SK-N-DZ (cell line): ENCODE measurements at regions not wholly inside any gene's neighbourhood (a gene's known extent, or its start where the extent isn't known, plus 50 kb on each side); places are given as distances from the start of the nearest gene placed in this dataset.
"Not testable (repeated sequence)": the region's sequence is repeated elsewhere in the genome, so short reads cannot be mapped to it uniquely, and the experiment has no call there.

Source experiments
- DNase-seq: peaks from one replicate; pipeline ENCODE4 v3.0.0-alpha.2; 2015; ENCODE audit warnings: low spot score

DNA sequence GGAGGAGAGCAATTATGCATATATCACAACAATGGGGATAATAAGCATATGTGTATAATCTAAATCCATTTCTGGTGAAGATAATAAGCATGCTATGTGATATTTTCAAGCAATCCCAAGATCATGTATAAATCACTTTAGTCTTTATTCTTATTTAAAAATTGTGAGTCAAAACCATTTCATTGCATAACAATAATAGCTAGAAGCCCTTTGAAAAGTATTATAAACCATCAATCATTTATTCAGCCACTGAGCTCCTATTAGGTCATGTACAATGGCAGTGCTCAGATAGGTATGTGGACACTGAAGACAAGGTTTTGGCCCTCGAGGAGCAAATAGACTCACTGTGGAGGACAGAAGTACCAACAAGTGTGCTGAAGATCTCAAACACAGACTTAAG, 113.1 kb downstream of the CDCA7 start:
- no peak for DNase-seq

DNA sequence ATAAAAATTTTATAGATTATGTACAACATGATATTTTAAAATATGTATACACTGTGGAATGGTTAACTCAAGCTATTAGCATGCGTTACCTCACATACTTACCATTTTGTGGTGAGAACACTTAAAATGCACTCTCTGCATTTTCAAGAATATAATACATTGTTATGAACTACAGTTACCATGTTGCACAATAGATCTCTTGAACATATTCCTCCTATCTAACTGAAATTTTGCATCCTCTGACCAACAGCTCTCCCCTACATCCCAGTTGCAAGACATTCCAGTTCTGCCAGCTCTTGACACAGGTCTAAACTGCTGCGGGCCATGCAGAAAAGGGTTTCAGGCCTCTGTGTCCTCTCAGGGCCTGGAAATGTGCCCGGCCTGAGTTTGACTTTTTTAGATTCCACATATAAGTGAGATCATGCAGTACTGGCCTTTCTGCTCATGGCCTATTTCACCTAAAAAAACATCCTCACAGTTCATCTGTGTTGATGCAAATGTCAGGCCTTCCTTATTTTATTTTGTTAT, 113.7 kb downstream of the CDCA7 start:
- DNase-seq, result no peak

DNA sequence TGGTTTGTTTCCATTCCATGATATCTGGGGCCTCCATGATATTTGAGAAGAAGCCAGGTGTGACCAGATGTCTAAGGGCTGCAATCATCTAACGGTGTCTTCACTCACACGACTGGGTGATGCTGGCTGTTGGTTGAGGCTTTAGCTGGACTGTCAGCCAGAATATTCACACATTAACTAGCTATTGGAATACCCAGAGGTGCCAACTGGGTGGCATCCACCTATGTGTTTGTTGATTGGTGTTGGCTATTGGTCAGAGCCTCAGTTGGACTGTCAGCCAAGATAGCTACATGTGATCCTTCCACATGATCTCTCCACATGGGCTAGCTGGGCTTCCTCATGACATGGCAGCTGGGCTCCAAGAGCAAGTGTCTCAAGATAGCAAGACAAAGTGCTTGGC, 117.4 kb downstream of the CDCA7 start:
- DNase-seq, result no peak

DNA sequence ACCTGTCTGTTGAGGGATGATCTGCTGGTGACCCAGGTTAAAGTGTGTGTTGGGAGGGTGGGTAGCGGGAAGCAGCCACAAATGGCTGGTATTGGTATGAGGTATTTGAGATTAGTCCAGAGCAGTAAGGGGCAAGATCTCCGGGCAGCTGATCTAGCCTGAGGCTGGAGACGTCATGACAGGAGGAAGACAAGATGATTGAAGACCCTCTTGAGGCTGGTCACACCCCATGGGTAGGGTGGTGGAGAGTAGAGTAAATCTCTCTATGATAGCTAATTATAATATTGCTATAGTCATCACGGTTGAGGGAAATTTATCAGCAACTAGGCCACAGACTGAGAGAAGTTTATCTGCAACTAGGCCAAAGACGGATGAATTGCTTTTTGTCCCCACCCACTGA, 128.5 kb downstream of the CDCA7 start:
- no peak for DNase-seq

DNA sequence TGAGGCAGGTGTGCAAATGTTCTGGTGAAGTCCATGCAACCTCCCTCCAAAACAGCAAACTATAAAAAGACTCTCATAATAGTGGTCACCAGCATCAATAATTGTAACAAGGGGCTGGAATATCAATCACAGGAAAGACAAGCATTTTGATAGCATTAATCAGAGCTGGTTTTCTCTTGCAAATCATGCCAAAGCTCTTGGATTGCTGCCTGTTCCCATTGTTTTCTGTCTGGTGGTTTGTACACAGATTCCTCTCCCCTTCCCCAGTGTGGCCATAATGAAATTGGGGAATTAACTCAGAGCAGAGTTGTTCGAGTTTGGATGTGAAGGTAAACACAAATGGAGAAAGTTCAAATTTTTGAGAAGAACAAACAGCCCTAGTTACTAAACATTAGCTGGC, 134.2 kb downstream of the CDCA7 start:
- no peak for DNase-seq

DNA sequence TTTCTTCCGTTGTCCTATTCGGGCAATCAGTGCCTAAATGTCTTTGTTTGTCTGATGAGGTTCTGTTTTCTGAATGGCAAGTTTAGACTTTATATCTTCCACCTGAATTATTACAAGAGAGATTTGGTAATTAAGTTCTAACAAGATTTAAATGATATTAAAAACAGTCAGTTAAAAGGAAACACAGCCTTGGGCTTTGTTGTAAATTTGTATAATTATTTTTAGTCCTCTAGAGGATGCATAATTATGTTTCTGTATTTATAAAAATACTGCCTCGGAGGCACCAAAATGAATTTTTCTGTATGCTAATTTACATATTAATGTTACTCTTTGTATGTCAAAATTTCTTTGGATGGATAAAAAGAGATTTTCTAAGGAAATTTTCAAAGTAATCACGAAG, 136.7 kb downstream of the CDCA7 start:
- no peak for DNase-seq

DNA sequence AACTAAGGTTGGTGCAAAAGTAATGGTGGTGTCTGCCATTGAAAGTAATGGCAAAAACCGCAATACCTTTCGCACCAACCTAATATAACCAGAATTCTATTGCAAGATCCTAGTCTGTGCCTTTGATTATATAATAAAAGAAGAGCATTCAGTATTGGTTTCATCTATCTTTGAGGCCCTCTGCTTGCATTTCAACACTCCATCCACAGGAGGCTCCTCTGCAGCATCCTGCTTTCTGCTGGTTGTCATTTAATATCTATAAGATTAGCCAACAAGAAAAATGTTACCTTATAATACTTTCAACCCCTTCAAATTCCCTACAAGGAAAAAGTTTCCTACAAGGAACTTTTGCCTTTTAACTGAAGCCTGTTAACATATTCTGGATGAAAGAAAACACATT, 139.2 kb downstream of the CDCA7 start:
- no peak for DNase-seq

DNA sequence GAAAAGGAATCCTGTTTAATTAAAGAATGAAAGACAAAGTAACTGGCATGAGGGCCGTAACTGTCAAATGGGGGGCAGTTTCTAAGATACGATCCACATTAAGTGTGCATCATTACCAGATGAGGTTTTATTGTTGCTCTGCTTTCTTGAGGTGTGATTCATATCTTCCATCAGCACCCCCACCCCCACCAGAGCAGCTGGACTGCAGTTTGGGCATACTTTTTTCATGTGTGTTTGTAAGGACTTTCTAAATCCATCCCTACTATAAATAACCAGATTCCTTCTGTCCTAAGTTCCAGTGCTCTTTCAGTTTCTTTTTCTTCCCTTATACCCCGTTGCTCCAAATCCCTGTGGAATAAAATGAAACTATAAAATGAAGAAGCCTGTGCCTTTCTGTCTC, 142.1 kb downstream of the CDCA7 start:
- no peak for DNase-seq

DNA sequence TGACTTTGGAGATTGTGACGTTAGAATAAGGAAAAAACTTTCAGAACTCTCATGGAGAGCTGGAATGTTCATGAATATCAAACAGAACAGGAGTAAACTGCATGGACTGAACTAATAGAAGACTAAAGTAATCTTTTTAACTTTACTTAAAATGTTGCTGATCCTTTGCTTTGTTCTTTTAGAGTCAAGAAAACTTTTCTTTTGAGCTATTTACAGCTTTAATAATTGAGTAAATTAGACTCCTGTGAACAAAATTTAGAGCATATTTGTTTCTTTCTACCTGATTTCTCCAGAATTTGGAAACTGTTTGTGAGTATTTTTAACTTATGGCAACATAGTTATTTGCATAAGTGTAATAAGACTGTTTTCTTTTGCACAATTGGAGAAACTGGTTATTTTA, 146.3 kb downstream of the CDCA7 start:
- no peak for DNase-seq

DNA sequence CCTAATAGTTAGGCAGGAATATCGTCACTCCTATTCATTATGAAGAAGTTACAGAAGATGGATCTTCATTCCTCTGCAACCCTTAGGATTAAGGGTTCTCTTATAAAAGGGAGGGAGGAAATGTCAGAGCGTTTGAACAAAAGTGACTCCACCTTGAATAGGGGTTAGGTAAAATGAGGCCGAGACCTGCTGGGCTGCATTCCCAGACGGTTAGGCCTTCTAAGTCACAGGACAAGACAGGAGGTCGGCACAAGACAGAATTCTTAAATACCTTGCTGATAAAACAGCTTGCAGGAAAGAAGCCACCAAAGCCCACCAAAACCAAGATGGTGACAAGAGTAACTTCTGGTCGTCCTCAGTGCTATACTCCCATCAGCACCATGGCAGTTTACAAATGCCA, 147.6 kb downstream of the CDCA7 start:
- DNase-seq, result no peak

DNA sequence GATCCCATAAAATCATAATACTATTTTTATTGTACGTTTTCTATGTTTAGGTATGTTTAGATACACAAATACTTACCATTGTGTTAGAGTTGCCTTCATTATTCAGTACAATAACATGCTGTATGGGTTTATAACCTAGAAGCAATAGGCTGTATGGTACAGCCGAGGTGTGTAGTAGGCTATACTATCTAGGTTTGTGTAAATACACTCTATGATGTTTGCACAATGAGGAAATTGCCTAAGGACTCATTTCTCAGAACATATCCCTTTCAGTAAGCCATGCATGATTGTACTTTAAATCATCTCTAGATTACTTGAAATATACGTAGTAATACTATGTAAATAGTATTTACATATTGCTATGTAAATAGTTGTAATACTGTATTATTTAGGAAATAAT, 156.7 kb downstream of the CDCA7 start:
- DNase-seq, result no peak

DNA sequence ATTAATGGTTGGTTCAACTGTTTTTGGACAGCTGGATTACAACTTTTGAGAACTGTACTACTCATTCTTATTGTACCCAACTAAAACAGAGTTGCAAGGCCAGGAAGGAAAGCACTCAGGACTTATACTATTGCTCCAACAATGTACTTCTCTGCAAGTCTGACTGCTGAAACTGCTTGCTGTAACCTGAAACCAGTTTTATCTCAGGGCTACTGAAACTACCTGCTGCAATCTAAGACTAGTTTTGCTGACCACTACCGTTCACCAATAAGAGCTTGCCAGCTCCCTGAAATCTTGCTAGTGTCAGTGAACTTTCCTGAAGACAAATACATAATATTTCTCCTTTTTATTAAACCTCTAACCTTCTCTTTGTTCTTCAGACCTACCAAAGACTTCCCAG, 157.3 kb downstream of the CDCA7 start:
- DNase-seq, result no peak

DNA sequence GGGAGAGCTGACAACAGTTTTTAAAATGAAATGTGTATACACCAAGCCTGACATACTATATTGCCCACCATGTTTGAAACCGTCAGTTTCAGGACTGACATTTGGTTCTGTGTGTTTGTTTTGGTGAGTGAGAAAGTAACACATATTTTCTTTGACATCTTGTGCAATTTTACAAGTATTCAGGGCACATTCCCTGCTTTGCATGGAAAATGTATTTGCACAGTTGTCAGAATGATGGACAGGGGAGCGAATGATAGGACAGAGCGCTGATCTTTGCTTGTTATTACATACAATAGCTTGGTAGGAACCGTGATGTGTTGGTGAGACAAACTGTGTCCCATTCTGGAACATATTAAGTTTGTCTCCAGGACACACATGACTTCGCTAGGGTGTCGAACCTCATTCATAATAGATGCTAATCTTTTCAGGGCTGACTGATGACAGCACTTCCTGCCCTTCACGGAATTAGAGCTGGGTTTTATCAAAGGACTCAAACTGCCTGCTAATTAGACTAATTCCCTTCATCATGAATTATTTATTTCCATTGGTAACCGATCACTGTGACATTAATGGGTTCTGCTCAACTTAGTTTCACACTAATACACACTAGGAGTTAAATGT, 158.5 kb downstream of the CDCA7 start:
- no peak for DNase-seq

DNA sequence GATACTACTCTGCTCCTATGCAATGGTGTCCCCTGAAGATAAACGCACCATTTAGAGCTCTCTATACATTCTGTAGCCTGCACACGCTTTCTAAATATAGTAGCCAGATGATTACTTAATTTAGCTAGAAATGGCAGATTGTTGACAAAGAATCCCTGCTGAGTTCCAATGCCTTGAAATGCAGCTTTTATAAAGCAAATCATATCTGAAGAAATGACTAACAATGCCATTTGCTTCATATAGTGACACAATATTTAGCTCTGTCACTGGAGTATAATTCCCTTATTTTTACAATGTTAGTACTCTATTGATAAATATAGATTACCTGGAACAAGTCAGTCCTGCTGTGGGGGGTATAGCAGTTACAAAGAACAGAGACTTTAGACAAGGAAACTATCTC, 166.2 kb downstream of the CDCA7 start:
- DNase-seq, result no peak

DNA sequence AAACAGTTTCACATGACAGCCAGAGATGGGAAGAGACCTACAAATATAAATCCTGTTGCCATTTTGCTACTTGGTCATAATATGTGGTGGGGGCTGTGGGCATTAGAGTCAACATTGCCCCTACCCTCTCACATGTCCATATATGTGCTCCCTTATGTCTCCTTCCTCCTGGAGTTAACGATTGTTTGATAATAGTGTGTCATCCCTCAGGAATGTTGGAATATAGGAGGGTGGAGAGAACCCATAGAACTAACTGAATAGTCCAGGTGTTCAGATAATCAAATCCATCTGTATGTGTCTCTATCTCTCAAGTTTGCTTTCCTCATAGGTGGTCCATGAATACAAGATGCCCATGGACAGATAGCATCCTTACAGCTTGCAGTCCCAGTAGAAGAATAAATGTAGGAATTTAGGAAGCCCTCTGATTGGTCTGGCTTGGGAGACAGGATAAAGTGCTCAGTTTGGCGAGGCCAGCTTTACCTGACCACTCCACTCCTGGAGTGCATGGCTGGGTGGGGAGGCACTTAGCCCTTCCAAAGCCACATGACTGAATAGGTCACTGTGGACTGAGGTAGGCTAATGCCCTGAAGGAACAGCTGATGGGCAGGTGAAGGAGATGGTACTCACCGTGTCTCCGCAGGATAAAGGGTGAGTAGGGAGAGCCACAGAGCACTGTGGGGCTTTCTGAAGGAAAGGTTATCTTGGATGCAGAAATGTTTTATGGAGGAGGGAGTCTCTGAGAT, 166.9 kb downstream of the CDCA7 start:
- no peak for DNase-seq

DNA sequence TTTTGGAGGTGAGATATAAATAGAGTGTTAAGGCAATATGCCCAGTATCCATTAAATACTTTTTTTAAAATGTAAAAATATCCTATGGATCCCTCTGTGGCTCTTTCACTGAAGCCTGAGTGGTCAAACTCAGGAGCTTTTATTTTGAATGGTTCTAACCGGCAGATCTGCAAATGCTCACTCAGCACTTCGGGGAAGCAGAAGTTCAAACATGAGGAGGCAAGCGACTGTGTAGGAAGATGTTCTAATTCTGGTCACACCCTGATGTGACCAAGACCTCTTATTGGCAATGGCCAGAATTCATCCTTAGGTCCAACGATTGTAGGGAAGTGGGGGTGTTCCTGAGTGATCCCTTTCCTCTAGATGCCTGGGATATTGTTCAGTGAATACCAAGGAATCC, 168.8 kb downstream of the CDCA7 start:
- no peak for DNase-seq

DNA sequence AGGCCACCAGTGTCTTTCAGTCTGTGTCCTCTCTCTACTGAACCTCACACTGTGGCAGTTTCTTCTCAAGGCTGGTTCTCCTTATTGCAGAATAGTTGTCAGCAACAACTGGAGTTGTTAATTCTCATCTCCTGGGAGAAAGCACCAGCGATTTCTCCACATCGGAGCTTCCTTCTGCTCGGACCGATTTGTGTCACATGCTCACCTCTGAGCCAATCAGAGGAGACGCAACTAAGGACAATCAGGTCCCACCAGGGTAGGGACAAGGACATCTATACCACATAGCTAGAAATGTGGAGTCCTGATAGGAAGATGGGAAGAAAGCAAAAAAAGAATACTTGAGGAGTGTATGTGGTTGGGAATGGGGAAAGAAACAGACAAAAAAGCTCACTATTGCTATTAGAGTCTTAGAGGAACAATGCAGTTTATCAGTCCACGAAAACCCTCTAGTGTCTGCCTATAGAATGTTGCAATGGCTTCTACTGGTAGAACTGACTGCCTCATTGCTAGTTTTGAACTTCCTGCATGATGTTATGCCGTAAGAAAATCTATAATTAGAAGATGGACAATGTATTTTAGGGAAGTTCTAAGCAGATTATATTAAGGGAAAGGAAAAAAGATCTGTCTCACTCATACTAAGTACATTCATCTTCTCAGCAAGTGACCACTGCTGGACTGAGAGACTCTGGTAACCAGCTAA, 169.7 kb downstream of the CDCA7 start:
- no peak for DNase-seq

DNA sequence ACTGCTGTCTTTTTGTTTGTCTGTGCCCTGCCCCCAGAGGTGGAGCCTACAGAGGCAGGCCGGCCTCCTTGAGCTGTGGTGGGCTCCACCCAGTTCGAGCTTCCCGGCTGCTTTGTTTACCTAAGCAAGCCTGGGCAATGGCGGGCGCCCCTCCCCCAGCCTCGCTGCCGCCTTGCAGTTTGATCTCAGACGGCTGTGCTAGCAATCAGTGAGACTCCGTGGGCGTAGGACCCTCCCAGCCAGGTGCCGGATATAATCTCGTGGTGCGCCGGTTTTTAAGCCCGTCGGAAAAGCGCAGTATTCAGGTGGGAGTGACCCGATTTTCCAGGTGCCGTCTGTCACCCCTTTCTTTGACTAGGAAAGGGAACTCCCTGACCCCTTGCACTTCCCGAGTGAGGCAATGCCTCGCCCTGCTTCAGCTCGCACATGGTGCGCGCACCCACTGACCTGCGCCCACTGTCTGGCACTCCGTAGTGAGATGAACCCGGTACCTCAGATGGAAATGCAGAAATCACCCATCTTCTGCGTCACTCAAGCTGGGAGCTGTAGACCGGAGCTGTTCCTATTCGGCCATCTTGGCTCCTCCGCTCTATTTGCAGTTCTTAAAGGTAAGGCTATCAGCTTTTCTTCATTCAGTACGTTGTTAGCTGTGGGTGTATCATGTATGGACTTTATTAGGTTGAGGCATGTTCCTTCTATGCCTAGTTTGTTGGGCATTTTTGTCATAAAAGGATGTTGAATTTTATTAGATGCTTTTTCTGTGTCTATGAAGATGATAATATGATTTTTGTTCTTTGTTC, 178.3 kb downstream of the CDCA7 start:
- DNase-seq, result not testable (repeated sequence)

DNA sequence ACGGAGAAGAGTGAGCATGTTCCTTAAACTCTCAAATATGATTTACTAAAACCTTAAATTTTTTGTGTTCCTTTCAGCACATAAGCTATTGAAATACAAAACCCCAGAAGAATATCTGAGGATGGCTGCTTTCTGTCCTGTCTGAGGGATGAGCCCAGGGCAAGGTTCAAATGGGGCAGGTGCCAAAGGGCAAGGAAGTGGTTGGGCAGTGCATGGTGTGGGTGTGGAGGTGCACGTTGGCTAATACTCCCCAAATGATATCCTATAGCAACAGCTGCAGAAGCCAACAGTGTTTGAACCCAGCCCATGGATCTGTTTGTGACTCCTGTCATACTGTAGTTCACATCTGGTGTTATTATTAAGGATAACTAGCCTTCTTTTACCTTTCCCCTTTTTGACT, 183.0 kb downstream of the CDCA7 start:
- DNase-seq, result no peak

DNA sequence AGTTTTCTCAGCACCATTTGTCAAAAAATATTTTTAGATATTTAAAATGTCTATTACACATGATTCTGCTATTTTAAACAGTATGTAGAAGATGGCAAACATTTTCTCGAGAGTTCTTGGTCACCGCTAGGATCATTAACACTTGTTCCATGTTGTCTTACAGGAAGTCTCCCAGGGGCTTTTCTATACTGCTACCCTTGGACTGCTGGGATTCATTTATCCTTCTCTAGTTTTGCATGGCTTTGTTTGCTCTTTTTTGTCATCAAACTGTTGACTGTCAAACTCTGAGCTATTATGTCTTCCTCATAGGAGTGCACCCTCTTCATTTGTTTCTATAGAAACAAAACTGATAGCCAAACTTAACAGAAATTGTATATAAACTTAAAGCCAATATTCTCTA, 184.9 kb downstream of the CDCA7 start:
- DNase-seq, result no peak

DNA sequence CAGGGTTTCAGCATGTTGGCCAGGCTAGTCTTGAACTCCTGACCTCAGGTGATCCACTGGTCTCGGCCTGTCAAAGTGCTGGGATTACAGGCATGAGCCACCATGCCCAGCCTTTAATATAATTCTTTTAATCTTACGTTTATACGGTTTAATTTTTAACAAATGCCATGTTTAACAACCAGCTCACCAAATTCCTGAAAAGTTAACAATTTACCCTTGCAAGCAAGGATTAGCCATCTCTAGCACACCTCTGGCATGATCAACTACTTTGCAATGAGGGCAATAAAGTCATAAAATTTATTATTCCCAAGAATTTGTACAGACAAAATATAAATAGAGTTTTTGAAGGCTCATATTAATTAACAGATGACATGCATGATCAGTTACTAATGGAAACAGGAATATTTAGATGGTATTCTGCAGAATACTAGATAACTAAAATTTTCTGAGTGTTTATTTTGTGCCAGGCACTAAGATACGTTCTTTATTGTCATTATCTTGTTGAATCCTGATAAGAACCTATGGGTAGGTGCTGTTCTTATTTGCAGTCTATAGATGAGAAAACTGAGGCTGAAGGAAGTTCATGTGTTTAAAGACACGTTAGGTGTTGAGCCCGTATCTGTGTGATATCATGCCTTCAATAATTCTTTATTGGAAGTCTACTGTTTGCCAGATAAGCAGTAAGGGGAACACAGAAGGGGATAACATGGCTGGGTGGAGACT, 190.1 kb downstream of the CDCA7 start:
- no peak for DNase-seq
